Activated T-cell treated with anti-CD3 and anti-CD28 coated beads, Interleukin-2, amount 50 U/mL, for 4 hours (primary cell): ENCODE measurements at regions not wholly inside any gene's neighbourhood (a gene's known extent, or its start where the extent isn't known, plus 50 kb on each side); places are given as distances from the start of the nearest gene placed in this dataset.

Experiments used
- ATAC-seq, 2 donors: fragments of 200-7000 bp; cut with Tn5 transposase; one replicate each; pipeline ENCODE4 v1.10.0; 2021
- DNase-seq: peaks from one replicate; pipeline ENCODE4 v3.0.0-alpha.2; 2020
- H3K27me3 Mint-ChIP-seq: one replicate; pipeline ENCODE4 v1.8.0; 2021; ENCODE audit warnings: low read depth, mixed read lengths
- H3K36me3 Mint-ChIP-seq: one replicate; pipeline ENCODE4 v1.8.0; 2022; ENCODE audit warnings: mixed read lengths; ENCODE audit not compliant: insufficient read depth
- H3K4me1 Mint-ChIP-seq: one replicate; pipeline ENCODE4 v1.8.0; 2021; ENCODE audit warnings: low read depth, mixed read lengths
- H3K4me3 Mint-ChIP-seq: one replicate; pipeline ENCODE4 v1.8.0; 2021; ENCODE audit warnings: mild to moderate bottlenecking, moderate library complexity, mixed read lengths
- H3K9me3 Mint-ChIP-seq: one replicate; pipeline ENCODE4 v1.8.0; 2021; ENCODE audit warnings: mixed read lengths

- DNase-seq = no peak
- Mint-ChIP-seq H3K4me1 (no peaks in the 10 kb centered on the region), H3K27me3 (peaks cover 5% of the 10 kb centered on the region), H3K9me3 (no peaks in the 10 kb centered on the region), H3K4me3 (no peak overlapping the region), H3K36me3 (no peaks in the 10 kb centered on the region)
- ATAC-seq = no peak
Observed at GRCh38 chr18:59784694-59785093, 87.5 kb upstream of the CCBE1 start.

DNA sequence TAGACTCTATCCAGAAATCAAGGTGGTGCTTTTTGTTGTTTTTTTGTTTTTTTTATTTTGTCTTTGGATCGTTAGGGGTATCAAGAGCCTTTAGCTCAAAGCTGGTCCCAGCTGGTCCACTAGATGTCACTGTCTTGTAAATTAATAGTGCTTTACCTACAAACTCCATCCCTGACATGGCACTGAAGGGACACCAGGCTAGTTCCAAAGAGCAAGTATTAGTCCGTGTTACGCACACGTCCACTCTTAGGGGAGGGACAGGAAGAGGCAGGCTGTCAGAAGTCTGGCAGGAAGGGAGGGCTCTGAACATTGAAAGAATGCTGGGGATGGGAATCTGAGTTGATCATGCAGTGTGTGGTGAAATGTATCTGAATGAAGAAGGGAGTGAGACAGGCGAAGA lies 85.9 kb upstream of the CCBE1 start:
- no peak overlapping the region for H3K4me3 Mint-ChIP-seq
- DNase-seq (no peak), ATAC-seq (no peak)
- H3K4me1 Mint-ChIP-seq = no peaks in the 10 kb centered on the region
- H3K9me3 Mint-ChIP-seq = no peaks in the 10 kb centered on the region
- peaks cover 5% of the 10 kb centered on the region for H3K27me3 Mint-ChIP-seq
- no peaks in the 10 kb centered on the region for H3K36me3 Mint-ChIP-seq

- Mint-ChIP-seq H3K27me3 (peaks cover 7% of the 10 kb centered on the region), H3K4me1 (no peaks in the 10 kb centered on the region), H3K4me3 (no peak overlapping the region), H3K9me3 (no peaks in the 10 kb centered on the region), H3K36me3 (no peaks in the 10 kb centered on the region)
- DNase-seq = no peak
- ATAC-seq = no peak
Observed at GRCh38 chr18:59779979-59780378, 82.8 kb upstream of the CCBE1 start.

DNA sequence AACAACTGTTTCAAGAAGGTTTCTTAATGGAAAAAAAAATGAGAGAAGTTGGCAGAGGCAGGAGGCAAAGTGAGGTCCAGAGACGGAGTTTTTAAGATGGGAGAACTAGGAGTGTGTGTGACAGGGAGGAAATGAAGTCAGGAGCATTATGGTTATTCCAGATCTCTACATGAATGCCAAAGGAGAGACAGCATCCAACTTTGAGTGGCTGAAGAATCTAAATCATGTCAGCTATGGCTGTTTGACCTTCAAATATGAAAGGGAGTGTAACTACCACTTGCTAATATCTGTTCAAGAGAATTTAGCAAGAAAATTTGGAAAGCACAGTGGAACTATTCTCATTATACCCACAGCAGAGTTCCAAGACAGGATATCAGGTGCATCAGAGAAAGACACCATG lies 81.2 kb upstream of the CCBE1 start:
- Mint-ChIP-seq H3K27me3 (peaks cover 8% of the 10 kb centered on the region), H3K9me3 (no peaks in the 10 kb centered on the region), H3K4me1 (no peaks in the 10 kb centered on the region), H3K36me3 (no peaks in the 10 kb centered on the region), H3K4me3 (no peak overlapping the region)
- no peak for ATAC-seq
- DNase-seq = no peak

- H3K36me3 Mint-ChIP-seq = no peaks in the 10 kb centered on the region
- peaks cover 5% of the 10 kb centered on the region for H3K27me3 Mint-ChIP-seq
- DNase-seq (no peak), ATAC-seq (no peak)
- H3K4me3 Mint-ChIP-seq = no peak overlapping the region
- no peaks in the 10 kb centered on the region for H3K9me3 Mint-ChIP-seq
- H3K4me1 Mint-ChIP-seq = no peaks in the 10 kb centered on the region
Observed at GRCh38 chr18:59777636-59778035, 80.4 kb upstream of the CCBE1 start.

- no peak for DNase-seq
- Mint-ChIP-seq H3K36me3 (no peaks in the 10 kb centered on the region), H3K27me3 (peaks cover 12% of the 10 kb centered on the region), H3K4me1 (no peaks in the 10 kb centered on the region), H3K9me3 (peaks cover 6% of the 10 kb centered on the region), H3K4me3 (no peak overlapping the region)
- ATAC-seq = no peak
Observed at GRCh38 chr18:59769129-59769865, 72.1 kb upstream of the CCBE1 start.

DNA sequence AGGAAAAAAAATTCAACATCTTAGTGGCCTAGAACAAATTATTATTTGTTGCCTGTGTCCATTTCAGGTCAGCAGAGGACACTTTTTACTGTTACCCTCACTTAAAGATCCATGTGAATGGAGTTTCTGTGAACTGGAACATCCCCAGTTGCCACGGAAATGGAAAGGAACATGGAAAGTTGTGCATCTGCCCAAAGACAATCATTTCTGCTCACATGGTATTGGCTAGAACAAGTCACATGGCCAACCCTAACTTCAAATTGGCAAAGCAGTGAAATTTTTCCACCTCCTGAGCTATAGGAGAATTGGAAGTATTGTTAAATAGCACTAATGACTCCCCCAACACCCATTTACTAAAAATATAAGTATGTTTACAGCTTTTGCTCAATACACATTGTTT lies 71.2 kb upstream of the CCBE1 start:
- no peaks in the 10 kb centered on the region for H3K36me3 Mint-ChIP-seq
- no peak for DNase-seq
- H3K4me3 Mint-ChIP-seq = no peak overlapping the region
- no peaks in the 10 kb centered on the region for H3K4me1 Mint-ChIP-seq
- peaks cover 6% of the 10 kb centered on the region for H3K9me3 Mint-ChIP-seq
- no peak for ATAC-seq
- H3K27me3 Mint-ChIP-seq = peaks cover 9% of the 10 kb centered on the region

DNA sequence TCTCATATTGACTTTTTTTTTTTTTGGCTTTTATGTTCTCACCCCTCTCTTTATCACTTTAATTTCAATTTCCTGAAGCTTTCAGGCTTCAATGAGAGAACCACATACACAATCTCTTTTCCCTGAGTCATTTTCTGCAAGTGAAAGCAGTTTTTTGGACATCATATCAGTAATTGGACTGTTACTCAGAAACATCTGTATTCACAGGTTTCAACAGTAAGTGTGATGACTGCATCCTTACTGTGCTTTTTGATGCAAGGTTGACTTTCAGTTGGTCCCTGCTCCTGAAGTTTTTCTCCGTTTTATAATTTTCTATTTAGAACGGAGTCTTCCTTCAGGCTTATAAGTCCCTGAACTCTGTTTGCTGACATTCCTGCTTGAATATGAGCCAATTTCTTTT lies 70.5 kb upstream of the CCBE1 start:
- Mint-ChIP-seq H3K27me3 (peaks cover 9% of the 10 kb centered on the region), H3K4me3 (no peak overlapping the region), H3K36me3 (no peaks in the 10 kb centered on the region), H3K4me1 (no peaks in the 10 kb centered on the region), H3K9me3 (peaks cover 6% of the 10 kb centered on the region)
- no peak for ATAC-seq
- no peak for DNase-seq

DNA sequence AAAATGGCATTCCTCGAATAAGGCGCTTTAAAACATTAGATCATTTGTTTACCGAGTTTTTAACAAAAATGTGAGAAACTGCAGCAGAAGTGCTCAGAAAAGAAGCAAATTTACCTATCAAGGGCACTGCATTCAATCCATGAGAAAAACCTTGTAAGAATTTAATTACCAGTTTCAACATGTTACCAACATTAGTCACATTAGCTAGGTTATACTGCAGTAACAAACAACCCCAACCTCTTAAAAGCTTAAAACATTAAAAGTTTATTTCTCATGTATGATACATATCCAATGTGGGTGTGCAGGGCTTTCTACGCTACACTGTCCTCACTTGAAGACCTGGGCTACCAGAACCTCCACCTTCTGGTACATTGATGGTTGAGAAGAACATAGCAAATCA lies 68.1 kb upstream of the CCBE1 start:
- DNase-seq (no peak), ATAC-seq (no peak)
- H3K36me3 Mint-ChIP-seq = no peaks in the 10 kb centered on the region
- H3K4me1 Mint-ChIP-seq = no peaks in the 10 kb centered on the region
- H3K9me3 Mint-ChIP-seq = peaks cover 6% of the 10 kb centered on the region
- no peak overlapping the region for H3K4me3 Mint-ChIP-seq
- H3K27me3 Mint-ChIP-seq = peaks cover 5% of the 10 kb centered on the region

DNA sequence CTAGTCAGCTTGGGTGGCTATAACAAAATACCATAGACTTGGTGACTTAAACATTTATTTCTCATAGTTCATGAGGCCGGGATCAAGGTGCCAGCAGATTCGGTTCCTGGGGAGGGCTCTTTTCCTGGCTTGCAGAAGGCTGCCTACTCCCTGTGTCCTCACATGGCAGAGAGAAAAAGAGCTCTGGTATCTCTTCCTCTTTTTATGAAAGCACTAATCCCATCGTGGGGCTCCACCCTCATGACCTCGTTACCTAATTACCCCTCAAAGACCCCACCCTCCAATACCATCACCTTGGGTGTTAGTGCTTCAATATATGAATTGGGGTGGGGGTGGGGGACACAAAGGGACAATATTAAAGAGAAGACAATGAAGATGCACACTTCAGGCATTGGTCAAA lies 67.1 kb upstream of the CCBE1 start:
- DNase-seq (no peak), ATAC-seq (no peak)
- Mint-ChIP-seq H3K4me3 (no peak overlapping the region), H3K9me3 (peaks cover 6% of the 10 kb centered on the region), H3K36me3 (no peaks in the 10 kb centered on the region), H3K27me3 (no peaks in the 10 kb centered on the region), H3K4me1 (no peaks in the 10 kb centered on the region)

GRCh38 chr18:59763541-59764136 lies 66.4 kb upstream of the CCBE1 start:
- Mint-ChIP-seq H3K4me1 (no peaks in the 10 kb centered on the region), H3K9me3 (peaks cover 6% of the 10 kb centered on the region), H3K27me3 (no peaks in the 10 kb centered on the region), H3K36me3 (no peaks in the 10 kb centered on the region), H3K4me3 (no peak overlapping the region)
- DNase-seq = no peak
- no peak for ATAC-seq

- Mint-ChIP-seq H3K27me3 (no peaks in the 10 kb centered on the region), H3K4me1 (no peaks in the 10 kb centered on the region), H3K4me3 (no peak overlapping the region), H3K36me3 (no peaks in the 10 kb centered on the region), H3K9me3 (no peaks in the 10 kb centered on the region)
- ATAC-seq (no peak), DNase-seq (no peak)
Observed at GRCh38 chr18:59760619-59761600, 63.7 kb upstream of the CCBE1 start.

DNA sequence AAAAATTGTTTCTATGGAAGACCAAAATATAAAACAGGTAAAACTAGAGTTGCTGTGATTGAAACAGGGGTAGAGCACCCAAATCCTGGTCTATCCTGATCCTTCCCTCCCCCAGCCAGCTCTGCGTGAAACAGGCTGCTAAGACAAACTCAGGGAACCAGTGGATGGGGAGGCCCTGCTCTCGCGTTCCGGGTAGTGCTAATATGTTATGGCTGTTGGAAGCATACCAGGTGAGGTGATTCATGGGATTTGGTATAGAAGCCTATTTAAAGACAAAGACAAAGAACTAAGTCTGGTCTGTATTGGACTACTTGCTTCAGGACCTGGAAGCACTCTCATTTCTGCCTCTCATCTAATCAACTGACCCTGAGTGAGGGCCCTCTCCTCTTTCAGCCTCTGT lies 63.0 kb upstream of the CCBE1 start:
- Mint-ChIP-seq H3K4me1 (no peaks in the 10 kb centered on the region), H3K36me3 (no peaks in the 10 kb centered on the region), H3K4me3 (no peak overlapping the region), H3K27me3 (no peaks in the 10 kb centered on the region), H3K9me3 (no peaks in the 10 kb centered on the region)
- DNase-seq (no peak), ATAC-seq (no peak)

DNA sequence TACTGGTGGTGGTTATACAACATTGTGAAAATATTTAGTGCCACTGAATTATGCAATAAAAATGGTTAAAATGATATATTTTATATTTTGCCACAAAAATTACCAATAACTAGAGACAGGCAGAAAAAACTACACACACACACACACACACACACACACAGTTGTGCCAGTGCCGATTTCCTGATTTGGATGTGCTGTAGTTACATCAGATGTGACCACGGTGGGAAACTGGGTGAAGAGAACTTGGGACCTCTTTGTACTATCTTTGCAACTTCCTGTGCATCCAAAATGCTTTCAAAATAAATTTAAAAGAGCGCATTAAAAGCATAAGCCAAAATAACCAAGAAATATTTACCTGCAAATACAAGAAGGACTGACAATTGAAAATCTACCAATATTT lies 61.6 kb upstream of the CCBE1 start:
- H3K36me3 Mint-ChIP-seq = no peaks in the 10 kb centered on the region

More for the DNA sequence above, 61.6 kb upstream of the CCBE1 start:
- ATAC-seq (no peak), DNase-seq (no peak)
- Mint-ChIP-seq H3K9me3 (no peaks in the 10 kb centered on the region), H3K27me3 (no peaks in the 10 kb centered on the region), H3K4me3 (no peak overlapping the region), H3K4me1 (no peaks in the 10 kb centered on the region)
